HepG2 (cell line): ENCODE measurements at regions not wholly inside any gene's neighbourhood (a gene's known extent, or its start where the extent isn't known, plus 50 kb on each side); places are given as distances from the start of the nearest gene placed in this dataset.

Source experiments
- ATAC-seq: fragments of 200-7000 bp; cut with Tn5 transposase; 3 replicates; pipeline ENCODE4 v1.9.1; 2020; ENCODE audit warnings: mild to moderate bottlenecking, moderate library complexity
- BruUV-seq: library from RNA; stranded (reverse); fragments of 400-500 nt; replicated peaks from 2 replicates; lab custom pipeline; 2021; lab: Mats Ljungman, UMichigan
- CTCF ChIA-PET: fragments of 300-600 bp; formaldehyde crosslinking; extraction: SDS; loops from one replicate; lab custom pipeline; 2021; ENCODE audit warnings: low total read pairs, inconsistent platforms, low intra/inter-chr PET ratio; lab: Yijun Ruan, JAX
- POLR2A ChIA-PET: fragments of 350-600 bp; sonication (Branson Sonifier 250); formaldehyde crosslinking; loops from one replicate; lab custom pipeline; 2020; ENCODE audit warnings: antibody characterized with exemption, inconsistent platforms; lab: Yijun Ruan, JAX
- DNase-seq: peaks from one replicate; pipeline ENCODE4 v3.0.0-alpha.2; 2015; ENCODE audit warnings: low spot score
- FAIRE-seq: peaks from 3 replicates; lab custom pipeline; 2011; peaks lifted over from hg19 to GRCh38; lab: Jason Lieb, UNC
- H2AFZ ChIP-seq: one replicate; pipeline ENCODE4 v1.6.1; 2011; ENCODE audit warnings: low read length, inconsistent platforms
- H3K27ac ChIP-seq: fragments of 300-600 bp; 3 replicates; pipeline ENCODE4 v1.8.0; 2011; ENCODE audit warnings: mixed run types, mild to moderate bottlenecking, mixed read lengths, low read length, inconsistent platforms; ENCODE audit not compliant: insufficient read depth; ENCODE audit errors: extremely low read length
- H3K27me3 ChIP-seq, 2 experiments: fragments of 200-600 bp in 1 of 2; 2 replicates in 1 of 2; 3 replicates in 1 of 2; pipeline versions ENCODE4 v1.6.0 to v1.8.0; 2011; ENCODE audit warnings: low read length in 2 of 2, mild to moderate bottlenecking in 2 of 2, moderate library complexity in 2 of 2, inconsistent platforms in 1 of 2; ENCODE audit not compliant: insufficient read depth in 2 of 2, control insufficient read depth in 1 of 2
- H3K36me3 ChIP-seq, 2 experiments: fragments of 200-600 bp in 1 of 2; replicated peaks in 1 of 2; 2 replicates in 1 of 2; 3 replicates in 1 of 2; pipeline versions ENCODE4 v1.5.1 to v1.8.0; 2011; ENCODE audit warnings: low read length in 2 of 2, inconsistent platforms in 1 of 2; ENCODE audit not compliant: insufficient read depth in 2 of 2, control insufficient read depth in 1 of 2
- H3K4me1 ChIP-seq: 2 replicates; pipeline ENCODE4 v1.5.1; 2012; ENCODE audit warnings: low read length, inconsistent platforms; ENCODE audit not compliant: insufficient read depth
- H3K4me2 ChIP-seq: 2 replicates; pipeline ENCODE4 v1.6.0; 2011; ENCODE audit warnings: low read depth, low read length, inconsistent platforms
- H3K4me3 ChIP-seq, 3 experiments: fragments of 200-600 bp in 1 of 3; sonication (generic), shearing (Covaris generic) in 1 of 3; replicated peaks in 1 of 3; 2 replicates each; pipeline ENCODE4 v1.5.1; 2011 to 2016; ENCODE audit warnings: low read length in 3 of 3, inconsistent platforms in 2 of 3, low read depth in 2 of 3, mild to moderate bottlenecking in 2 of 3, control low read depth in 1 of 3, mixed read lengths in 1 of 3; ENCODE audit not compliant: insufficient read depth in 1 of 3
- H3K79me2 ChIP-seq: one replicate; pipeline ENCODE4 v1.6.1; 2011; ENCODE audit warnings: low read length, inconsistent platforms; ENCODE audit not compliant: insufficient read depth
- H3K9ac ChIP-seq: 2 replicates; pipeline ENCODE4 v1.6.0; 2011; ENCODE audit warnings: mild to moderate bottlenecking, low read depth, low read length, inconsistent platforms; ENCODE audit not compliant: insufficient read depth
- H3K9me3 ChIP-seq: 2 replicates; pipeline ENCODE4 v1.5.1; 2012; ENCODE audit warnings: mild to moderate bottlenecking, low read length
- H4K20me1 ChIP-seq: 2 replicates; pipeline ENCODE4 v1.6.0; 2011; ENCODE audit warnings: inconsistent platforms, mild to moderate bottlenecking, low read length, moderate library complexity; ENCODE audit not compliant: insufficient read depth
- CHD2 ChIP-seq: IDR thresholded peaks from 2 replicates; pipeline ENCODE4 v1.6.1; 2011; ENCODE audit warnings: low read depth, low read length, improper control_type of control experiment
- HDAC1 ChIP-seq: sonication (generic); formaldehyde crosslinking; IDR thresholded peaks from 2 replicates; pipeline ENCODE4 v1.5.1; 2020; ENCODE audit warnings: mild to moderate bottlenecking, missing genetic modification reagents
- MAZ ChIP-seq, 2 experiments: sonication (generic) in 1 of 2; formaldehyde crosslinking in 1 of 2; IDR thresholded peaks; 2 replicates each; pipeline versions ENCODE4 v1.5.0 to v1.6.1; 2012 to 2020; ENCODE audit warnings: low read depth in 2 of 2, mild to moderate bottlenecking in 2 of 2, borderline replicate concordance in 1 of 2, improper control_type of control experiment in 1 of 2, low read length in 1 of 2, missing genetic modification reagents in 1 of 2, moderate library complexity in 1 of 2
- NBN ChIP-seq: fragments of 450-650 bp; conservative IDR thresholded peaks from 2 replicates; pipeline ENCODE4 v1.6.1; 2017
- PCBP2 ChIP-seq: fragments of 200-400 bp; formaldehyde crosslinking; optimal IDR thresholded peaks from 2 replicates; pipeline ENCODE3; 2018; ENCODE audit warnings: low read length, low read depth; ENCODE audit not compliant: poor library complexity, severe bottlenecking
- SRF ChIP-seq: IDR thresholded peaks from 2 replicates; pipeline ENCODE4 v1.6.1; 2011; ENCODE audit warnings: mild to moderate bottlenecking, low read depth, low read length, moderate library complexity
- ZNF180 ChIP-seq: sonication (generic); formaldehyde crosslinking; IDR thresholded peaks from 2 replicates; pipeline ENCODE4 v1.4.0; 2020; ENCODE audit warnings: low read depth, missing genetic modification reagents, borderline replicate concordance
- ZNF232 ChIP-seq: sonication (generic); formaldehyde crosslinking; IDR thresholded peaks from 2 replicates; pipeline ENCODE4 v1.4.0; 2020; ENCODE audit warnings: missing genetic modification reagents, borderline replicate concordance
- ZNF441 ChIP-seq: sonication (generic); formaldehyde crosslinking; IDR thresholded peaks from 2 replicates; pipeline ENCODE4 v1.7.0; 2021; ENCODE audit warnings: missing genetic modification reagents, borderline replicate concordance
- ZNF552 ChIP-seq: sonication (generic); formaldehyde crosslinking; IDR thresholded peaks from 2 replicates; pipeline ENCODE4 v1.9.0; 2022; ENCODE audit warnings: missing genetic modification reagents, mild to moderate bottlenecking, borderline replicate concordance
- ZNF747 ChIP-seq: sonication (generic); formaldehyde crosslinking; IDR thresholded peaks from 2 replicates; pipeline ENCODE4 v1.8.1; 2023; ENCODE audit warnings: missing genetic modification reagents, mild to moderate bottlenecking, borderline replicate concordance
- ZNF773 ChIP-seq: sonication (generic); formaldehyde crosslinking; IDR thresholded peaks from 2 replicates; pipeline ENCODE4 v1.4.0; 2020; ENCODE audit warnings: missing genetic modification reagents, borderline replicate concordance
- ZSCAN25 ChIP-seq: sonication (generic); formaldehyde crosslinking; IDR thresholded peaks from 2 replicates; pipeline ENCODE4 v1.8.0; 2022; ENCODE audit warnings: mild to moderate bottlenecking, missing genetic modification reagents
- WGBS: methylation state at CpG from one replicate; pipeline ENCODE4 v1.1.6; 2017; ENCODE audit warnings: low lambda C conversion rate; 5-methylcytosine and 5-hydroxymethylcytosine counted together
- in situ Hi-C: cut with HindIII; loops from 2 replicates; pipeline ENCODE4 v1.10.0; 2017; ENCODE audit warnings: low pct_unique_long_range_greater_than_20kb; ENCODE audit not compliant: extremely low pct_ligation_motif_present
- intact Hi-C: fragments of 100-400 bp; cut with micrococcal nuclease; formaldehyde crosslinking; loops from one replicate; pipeline ENCODE4 v1.10.0; 2022; ENCODE audit not compliant: unreplicated experiment
- TF ChIP-seq, protein P1 (sequence below): sonication (generic); formaldehyde crosslinking; IDR thresholded peaks from 2 replicates; pipeline ENCODE4 v1.5.0; 2020; ENCODE audit warnings: missing genetic modification reagents
- TF ChIP-seq, protein P2 (sequence below): sonication (generic); formaldehyde crosslinking; IDR thresholded peaks from 2 replicates; pipeline ENCODE4 v1.5.0; 2020; ENCODE audit warnings: missing genetic modification reagents
- TF ChIP-seq, protein P3 (sequence below): IDR thresholded peaks from 2 replicates; pipeline ENCODE4 v1.6.1; 2012; ENCODE audit warnings: low read length, improper control_type of control experiment
- TF ChIP-seq, protein P4 (sequence below): sonication (generic); formaldehyde crosslinking; IDR thresholded peaks from 2 replicates; pipeline ENCODE4 v1.5.1; 2020; ENCODE audit warnings: missing genetic modification reagents, mild to moderate bottlenecking, borderline replicate concordance

DNA sequence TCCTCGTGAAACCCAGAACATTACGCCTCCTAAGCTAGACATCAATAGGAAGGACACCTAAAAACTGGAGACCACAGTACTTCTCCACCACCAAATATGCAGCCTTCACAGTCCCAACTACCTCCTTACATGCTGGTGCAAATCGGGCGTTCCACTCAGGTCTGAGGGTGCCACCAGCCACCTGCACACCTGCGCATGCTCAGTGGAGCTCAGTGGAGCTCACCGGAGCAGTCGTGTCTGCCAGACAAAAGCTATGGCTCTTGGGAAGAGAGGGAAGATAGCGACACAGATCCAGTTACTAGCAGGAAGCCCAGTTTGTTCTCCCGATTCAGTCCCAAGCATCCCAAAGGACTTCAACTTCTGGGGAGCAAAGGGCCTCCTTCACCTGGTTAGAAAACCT is 237.1 kb downstream of the TSHZ3 start:
- 8% methylated on average over 4 of the region's 9 CpGs for WGBS
- intact Hi-C loops (no loop called here), in situ Hi-C loops (no loop called here)
- DNase-seq (no peak), ATAC-seq (no peak), FAIRE-seq (no peak)
- H3K9ac ChIP-seq = no peak overlapping the region
- no TSS peak for BruUV-seq
- ChIA-PET CTCF (no interaction called here), POLR2A (no interaction called here)
- no peak overlapping the region for H2AFZ ChIP-seq
- H3K79me2 ChIP-seq = no peaks in the 10 kb centered on the region
- peaks cover 58% of the 10 kb centered on the region for H3K9me3 ChIP-seq
- no peak overlapping the region for H3K4me3 ChIP-seq
- no peak overlapping the region for H3K27ac ChIP-seq
- H3K36me3 ChIP-seq = no peaks in the 10 kb centered on the region
- H3K4me2 ChIP-seq = no peak overlapping the region
- no peaks in the 10 kb centered on the region for H3K27me3 ChIP-seq
- H3K4me1 ChIP-seq = no peaks in the 10 kb centered on the region
- H4K20me1 ChIP-seq = no peaks in the 10 kb centered on the region
- TF ChIP-seq, protein P1, sequence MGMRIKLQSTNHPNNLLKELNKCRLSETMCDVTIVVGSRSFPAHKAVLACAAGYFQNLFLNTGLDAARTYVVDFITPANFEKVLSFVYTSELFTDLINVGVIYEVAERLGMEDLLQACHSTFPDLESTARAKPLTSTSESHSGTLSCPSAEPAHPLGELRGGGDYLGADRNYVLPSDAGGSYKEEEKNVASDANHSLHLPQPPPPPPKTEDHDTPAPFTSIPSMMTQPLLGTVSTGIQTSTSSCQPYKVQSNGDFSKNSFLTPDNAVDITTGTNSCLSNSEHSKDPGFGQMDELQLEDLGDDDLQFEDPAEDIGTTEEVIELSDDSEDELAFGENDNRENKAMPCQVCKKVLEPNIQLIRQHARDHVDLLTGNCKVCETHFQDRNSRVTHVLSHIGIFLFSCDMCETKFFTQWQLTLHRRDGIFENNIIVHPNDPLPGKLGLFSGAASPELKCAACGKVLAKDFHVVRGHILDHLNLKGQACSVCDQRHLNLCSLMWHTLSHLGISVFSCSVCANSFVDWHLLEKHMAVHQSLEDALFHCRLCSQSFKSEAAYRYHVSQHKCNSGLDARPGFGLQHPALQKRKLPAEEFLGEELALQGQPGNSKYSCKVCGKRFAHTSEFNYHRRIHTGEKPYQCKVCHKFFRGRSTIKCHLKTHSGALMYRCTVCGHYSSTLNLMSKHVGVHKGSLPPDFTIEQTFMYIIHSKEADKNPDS (CRISPR knock-in tag) = no peak
- TF ChIP-seq CHD2 (no peak), ZSCAN25 (CRISPR knock-in tag) (no peak), HDAC1 (CRISPR knock-in tag) (no peak), ZNF773 (CRISPR knock-in tag) (no peak), SRF (no peak), ZNF552 (CRISPR knock-in tag) (no peak), NBN (no peak), MAZ (IDR thresholded peaks at IDR 0.05; ENCODE audit: borderline replicate concordance, low read depth, low read length) (no peak), MAZ (CRISPR knock-in tag; IDR thresholded peaks at IDR 0.05; ENCODE audit: low read depth) (no peak), ZNF232 (no peak), PCBP2 (no peak), ZNF747 (CRISPR knock-in tag) (no peak), ZNF441 (CRISPR knock-in tag) (no peak), ZNF180 (no peak)
- TF ChIP-seq, protein P2, sequence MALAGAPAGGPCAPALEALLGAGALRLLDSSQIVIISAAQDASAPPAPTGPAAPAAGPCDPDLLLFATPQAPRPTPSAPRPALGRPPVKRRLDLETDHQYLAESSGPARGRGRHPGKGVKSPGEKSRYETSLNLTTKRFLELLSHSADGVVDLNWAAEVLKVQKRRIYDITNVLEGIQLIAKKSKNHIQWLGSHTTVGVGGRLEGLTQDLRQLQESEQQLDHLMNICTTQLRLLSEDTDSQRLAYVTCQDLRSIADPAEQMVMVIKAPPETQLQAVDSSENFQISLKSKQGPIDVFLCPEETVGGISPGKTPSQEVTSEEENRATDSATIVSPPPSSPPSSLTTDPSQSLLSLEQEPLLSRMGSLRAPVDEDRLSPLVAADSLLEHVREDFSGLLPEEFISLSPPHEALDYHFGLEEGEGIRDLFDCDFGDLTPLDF (CRISPR knock-in tag) = no peak
- TF ChIP-seq, protein P3, sequence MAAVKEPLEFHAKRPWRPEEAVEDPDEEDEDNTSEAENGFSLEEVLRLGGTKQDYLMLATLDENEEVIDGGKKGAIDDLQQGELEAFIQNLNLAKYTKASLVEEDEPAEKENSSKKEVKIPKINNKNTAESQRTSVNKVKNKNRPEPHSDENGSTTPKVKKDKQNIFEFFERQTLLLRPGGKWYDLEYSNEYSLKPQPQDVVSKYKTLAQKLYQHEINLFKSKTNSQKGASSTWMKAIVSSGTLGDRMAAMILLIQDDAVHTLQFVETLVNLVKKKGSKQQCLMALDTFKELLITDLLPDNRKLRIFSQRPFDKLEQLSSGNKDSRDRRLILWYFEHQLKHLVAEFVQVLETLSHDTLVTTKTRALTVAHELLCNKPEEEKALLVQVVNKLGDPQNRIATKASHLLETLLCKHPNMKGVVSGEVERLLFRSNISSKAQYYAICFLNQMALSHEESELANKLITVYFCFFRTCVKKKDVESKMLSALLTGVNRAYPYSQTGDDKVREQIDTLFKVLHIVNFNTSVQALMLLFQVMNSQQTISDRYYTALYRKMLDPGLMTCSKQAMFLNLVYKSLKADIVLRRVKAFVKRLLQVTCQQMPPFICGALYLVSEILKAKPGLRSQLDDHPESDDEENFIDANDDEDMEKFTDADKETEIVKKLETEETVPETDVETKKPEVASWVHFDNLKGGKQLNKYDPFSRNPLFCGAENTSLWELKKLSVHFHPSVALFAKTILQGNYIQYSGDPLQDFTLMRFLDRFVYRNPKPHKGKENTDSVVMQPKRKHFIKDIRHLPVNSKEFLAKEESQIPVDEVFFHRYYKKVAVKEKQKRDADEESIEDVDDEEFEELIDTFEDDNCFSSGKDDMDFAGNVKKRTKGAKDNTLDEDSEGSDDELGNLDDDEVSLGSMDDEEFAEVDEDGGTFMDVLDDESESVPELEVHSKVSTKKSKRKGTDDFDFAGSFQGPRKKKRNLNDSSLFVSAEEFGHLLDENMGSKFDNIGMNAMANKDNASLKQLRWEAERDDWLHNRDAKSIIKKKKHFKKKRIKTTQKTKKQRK = no peak
- TF ChIP-seq, protein P4, sequence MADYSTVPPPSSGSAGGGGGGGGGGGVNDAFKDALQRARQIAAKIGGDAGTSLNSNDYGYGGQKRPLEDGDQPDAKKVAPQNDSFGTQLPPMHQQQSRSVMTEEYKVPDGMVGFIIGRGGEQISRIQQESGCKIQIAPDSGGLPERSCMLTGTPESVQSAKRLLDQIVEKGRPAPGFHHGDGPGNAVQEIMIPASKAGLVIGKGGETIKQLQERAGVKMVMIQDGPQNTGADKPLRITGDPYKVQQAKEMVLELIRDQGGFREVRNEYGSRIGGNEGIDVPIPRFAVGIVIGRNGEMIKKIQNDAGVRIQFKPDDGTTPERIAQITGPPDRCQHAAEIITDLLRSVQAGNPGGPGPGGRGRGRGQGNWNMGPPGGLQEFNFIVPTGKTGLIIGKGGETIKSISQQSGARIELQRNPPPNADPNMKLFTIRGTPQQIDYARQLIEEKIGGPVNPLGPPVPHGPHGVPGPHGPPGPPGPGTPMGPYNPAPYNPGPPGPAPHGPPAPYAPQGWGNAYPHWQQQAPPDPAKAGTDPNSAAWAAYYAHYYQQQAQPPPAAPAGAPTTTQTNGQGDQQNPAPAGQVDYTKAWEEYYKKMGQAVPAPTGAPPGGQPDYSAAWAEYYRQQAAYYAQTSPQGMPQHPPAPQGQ (CRISPR knock-in tag) = no peak
